Endothelial cell of umbilical vein (primary cell): ENCODE measurements at regions not wholly inside any gene's neighbourhood (a gene's known extent, or its start where the extent isn't known, plus 50 kb on each side); places are given as distances from the start of the nearest gene placed in this dataset.

Experiments used
- CTCF ChIP-seq, 2 donors: IDR thresholded peaks; 1 replicate in 1 of 2; 2 replicates in 1 of 2; pipeline ENCODE4 v1.5.1; 2011; ENCODE audit warnings: low read length in 2 of 2, mild to moderate bottlenecking in 2 of 2, moderate library complexity in 2 of 2, control low read depth in 1 of 2, inconsistent platforms in 1 of 2, low read depth in 1 of 2; ENCODE audit not compliant: insufficient read depth in 1 of 2; ENCODE audit errors: extremely low read depth in 1 of 2
- EZH2 ChIP-seq: IDR thresholded peaks from 2 replicates; pipeline ENCODE4 v1.6.1; 2012; ENCODE audit warnings: borderline replicate concordance, low read depth, mild to moderate bottlenecking, moderate library complexity, low read length, inconsistent platforms; ENCODE audit not compliant: severe bottlenecking
- JUN ChIP-seq: IDR thresholded peaks from 2 replicates; pipeline ENCODE4 v1.6.1; 2011; ENCODE audit warnings: borderline replicate concordance, low read depth; ENCODE audit not compliant: insufficient read length, insufficient read depth
- MAX ChIP-seq: IDR thresholded peaks from 2 replicates; pipeline ENCODE4 v1.6.1; 2011; ENCODE audit not compliant: insufficient read depth, insufficient read length
- POLR2A ChIP-seq: IDR thresholded peaks from 2 replicates; pipeline ENCODE4 v1.6.1; 2012; ENCODE audit warnings: low read depth, mild to moderate bottlenecking, control low read depth, low read length

- no peak for TF ChIP-seq POLR2A
- TF ChIP-seq MAX, result no peak
- TF ChIP-seq EZH2, result no peak
- no peak for TF ChIP-seq CTCF (IDR thresholded peaks at IDR 0.05; ENCODE audit: extremely low read depth in 1 of 2, insufficient read depth in 1 of 2, low read depth in 1 of 2, low read length in 2 of 2)
- no peak for TF ChIP-seq JUN
These were observed 562.6 kb upstream of the CFAP20DC start for GRCh38 chr3:59612444-59612715.
